H1 (cell line): ENCODE measurements at regions not wholly inside any gene's neighbourhood (a gene's known extent, or its start where the extent isn't known, plus 50 kb on each side); places are given as distances from the start of the nearest gene placed in this dataset.
A peak's percentile ranks its signal among the peaks of the same experiment; 100 is the strongest.

Experiments used
- CTCF ChIA-PET: fragments of 300-600 bp; sonication (Branson Sonifier 250); formaldehyde crosslinking; loops from one replicate; lab custom pipeline; 2021; ENCODE audit not compliant: partially characterized antibody; lab: Charles Lee
- POLR2A ChIA-PET: fragments of 300-600 bp; sonication (Branson Sonifier 250); formaldehyde crosslinking; loops from one replicate; lab custom pipeline; 2021; ENCODE audit warnings: inconsistent platforms; ENCODE audit not compliant: partially characterized antibody; lab: Charles Lee
- DNase-seq, 2 experiments: peaks; one replicate each; pipeline versions ENCODE4 v3.0.0 to v3.0.0-alpha.2; 2010 to 2022; ENCODE audit warnings: low spot score in 2 of 2, low read depth in 1 of 2, mixed read lengths in 1 of 2
- FAIRE-seq: peaks from 2 replicates; lab custom pipeline; 2011; peaks lifted over from hg19 to GRCh38; lab: Jason Lieb, UNC
- H2AFZ ChIP-seq: 2 replicates; pipeline ENCODE4 v1.8.1; 2012; ENCODE audit warnings: low read length, inconsistent platforms
- H2AK5ac ChIP-seq: 2 replicates; pipeline ENCODE4 v1.6.1; 2013; ENCODE audit warnings: low read depth, low read length
- H2BK120ac ChIP-seq: replicated peaks from 2 replicates; pipeline ENCODE3; 2013; ENCODE audit warnings: low read depth, low read length, inconsistent platforms
- H2BK12ac ChIP-seq: 2 replicates; pipeline ENCODE4 v1.6.1; 2013; ENCODE audit warnings: low read depth, low read length
- H2BK15ac ChIP-seq: 2 replicates; pipeline ENCODE4 v1.6.1; 2013; ENCODE audit warnings: low read length
- H2BK20ac ChIP-seq: 2 replicates; pipeline ENCODE4 v1.6.1; 2013; ENCODE audit warnings: low read length
- H2BK5ac ChIP-seq: 2 replicates; pipeline ENCODE4 v1.6.1; 2013; ENCODE audit warnings: low read depth, low read length
- H3K14ac ChIP-seq: 2 replicates; pipeline ENCODE4 v1.6.1; 2013; ENCODE audit warnings: inconsistent platforms; ENCODE audit not compliant: insufficient read length
- H3K18ac ChIP-seq: 2 replicates; pipeline ENCODE4 v1.6.1; 2013; ENCODE audit warnings: low read length; ENCODE audit errors: extremely low read depth
- H3K23ac ChIP-seq: 2 replicates; pipeline ENCODE4 v1.6.1; 2013; ENCODE audit warnings: inconsistent platforms; ENCODE audit not compliant: insufficient read length
- H3K23me2 ChIP-seq: 2 replicates; pipeline ENCODE4 v1.6.1; 2013; ENCODE audit warnings: low read depth, low read length
- H3K27ac ChIP-seq: 2 replicates; pipeline ENCODE4 v1.6.1; 2011; ENCODE audit warnings: low read depth, low read length, inconsistent platforms
- H3K27me3 ChIP-seq, 4 experiments: replicated peaks in 1 of 4; 1 replicate in 1 of 4; 2 replicates in 3 of 4; pipeline versions ENCODE4 v1.6.1 to v1.8.1; 2011 to 2013; ENCODE audit warnings: low read length in 3 of 4, mild to moderate bottlenecking in 3 of 4, inconsistent platforms in 2 of 4, mixed read lengths in 2 of 4, moderate library complexity in 1 of 4; ENCODE audit not compliant: control insufficient read depth in 3 of 4, insufficient read depth in 3 of 4; ENCODE audit errors: extremely low read depth in 1 of 4
- H3K36me3 ChIP-seq, 4 experiments: 2 replicates each; pipeline versions ENCODE4 v1.6.1 to v1.8.1; 2011 to 2013; ENCODE audit warnings: mild to moderate bottlenecking in 4 of 4, low read length in 3 of 4, moderate library complexity in 2 of 4, control low read depth in 1 of 4, inconsistent platforms in 1 of 4; ENCODE audit not compliant: insufficient read depth in 4 of 4, control insufficient read depth in 2 of 4
- H3K4ac ChIP-seq: replicated peaks from 2 replicates; pipeline ENCODE3; 2013; ENCODE audit warnings: low read length, low read depth, mixed read lengths, inconsistent platforms; ENCODE audit not compliant: insufficient read length
- H3K4me1 ChIP-seq, 4 experiments: replicated peaks in 1 of 4; 1 replicate in 1 of 4; 2 replicates in 3 of 4; pipeline versions ENCODE4 v1.6.1 to v1.8.1; 2011 to 2013; ENCODE audit warnings: low read length in 3 of 4, inconsistent platforms in 2 of 4, mixed read lengths in 1 of 4; ENCODE audit not compliant: insufficient read depth in 4 of 4, control insufficient read depth in 3 of 4
- H3K4me2 ChIP-seq, 2 experiments: 2 replicates each; pipeline versions ENCODE4 v1.6.1 to v1.8.1; 2011 to 2013; ENCODE audit warnings: low read depth in 2 of 2, low read length in 2 of 2, control low read depth in 1 of 2, inconsistent platforms in 1 of 2, mild to moderate bottlenecking in 1 of 2; ENCODE audit not compliant: insufficient read depth in 1 of 2
- H3K4me3 ChIP-seq, 4 experiments: fragments of 200-600, 300-600 bp in 1 of 4; sonication (generic), shearing (Covaris generic), sonication (Bioruptor Twin) in 1 of 4; 2 replicates each; pipeline versions ENCODE4 v1.5.1 to v1.8.1; 2011 to 2016; ENCODE audit warnings: low read length in 4 of 4, low read depth in 3 of 4, control low read depth in 2 of 4, inconsistent platforms in 2 of 4, mild to moderate bottlenecking in 2 of 4, mixed read lengths in 1 of 4, moderate library complexity in 1 of 4; ENCODE audit not compliant: insufficient read depth in 2 of 4; ENCODE audit errors: extremely low read depth in 1 of 4
- H3K56ac ChIP-seq: replicated peaks from 2 replicates; pipeline ENCODE3; 2013; ENCODE audit warnings: low read depth, mild to moderate bottlenecking, mixed read lengths, low read length, inconsistent platforms; ENCODE audit not compliant: insufficient read length
- H3K79me1 ChIP-seq: 2 replicates; pipeline ENCODE4 v1.6.1; 2013; ENCODE audit warnings: low read depth, low read length, control low read depth
- H3K79me2 ChIP-seq, 2 experiments: 2 replicates each; pipeline versions ENCODE4 v1.6.1 to v1.8.1; 2012 to 2013; ENCODE audit warnings: low read length in 2 of 2, mild to moderate bottlenecking in 2 of 2, inconsistent platforms in 1 of 2; ENCODE audit not compliant: insufficient read depth in 2 of 2, control insufficient read depth in 1 of 2
- H3K9ac ChIP-seq, 4 experiments: replicated peaks in 1 of 4; 1 replicate in 1 of 4; 2 replicates in 3 of 4; pipeline versions ENCODE4 v1.6.1 to v1.8.1; 2011 to 2013; ENCODE audit warnings: low read depth in 3 of 4, low read length in 3 of 4, control low read depth in 2 of 4, mild to moderate bottlenecking in 2 of 4, moderate library complexity in 2 of 4, inconsistent platforms in 1 of 4; ENCODE audit errors: extremely low read depth in 1 of 4
- H3K9me3 ChIP-seq, 2 experiments: 2 replicates each; pipeline versions ENCODE4 v1.6.1 to v1.8.1; 2012 to 2013; ENCODE audit warnings: mild to moderate bottlenecking in 2 of 2, moderate library complexity in 2 of 2, control low read depth in 1 of 2, inconsistent platforms in 1 of 2, low read depth in 1 of 2, low read length in 1 of 2, mixed read lengths in 1 of 2; ENCODE audit not compliant: insufficient read depth in 2 of 2
- H4K20me1 ChIP-seq, 2 experiments: replicated peaks in 1 of 2; 2 replicates each; pipeline versions ENCODE3 to v1.8.1; 2011 to 2013; ENCODE audit warnings: inconsistent platforms in 2 of 2, low read length in 2 of 2, mild to moderate bottlenecking in 1 of 2; ENCODE audit not compliant: insufficient read depth in 2 of 2, control insufficient read depth in 1 of 2
- H4K5ac ChIP-seq: 2 replicates; pipeline ENCODE4 v1.6.1; 2013; ENCODE audit warnings: low read length, low read depth, mixed read lengths, inconsistent platforms; ENCODE audit not compliant: insufficient read length
- H4K8ac ChIP-seq: 2 replicates; pipeline ENCODE4 v1.8.0; 2013; ENCODE audit warnings: mild to moderate bottlenecking, moderate library complexity, low read length, inconsistent platforms; ENCODE audit not compliant: insufficient read depth; ENCODE audit errors: extremely low read depth
- H4K91ac ChIP-seq: replicated peaks from 2 replicates; pipeline ENCODE3; 2013; ENCODE audit warnings: low read length, mixed read lengths, inconsistent platforms; ENCODE audit not compliant: insufficient read length
- BCL11A ChIP-seq, 2 experiments: IDR thresholded peaks; one replicate each; pipeline ENCODE4 v1.6.1; 2011; ENCODE audit warnings: low read depth in 2 of 2, low read length in 2 of 2, mild to moderate bottlenecking in 2 of 2
- CEBPB ChIP-seq: IDR thresholded peaks from 2 replicates; pipeline ENCODE4 v1.6.1; 2012; ENCODE audit warnings: low read depth, low read length
- NRF1 ChIP-seq: IDR thresholded peaks from 2 replicates; pipeline ENCODE4 v1.6.1; 2011; ENCODE audit warnings: mild to moderate bottlenecking, low read depth, low read length, improper control_type of control experiment
- PHF8 ChIP-seq: fragments of 200-600 bp; sonication (generic); conservative IDR thresholded peaks from 2 replicates; pipeline ENCODE4 v1.7.1; 2012; ENCODE audit warnings: low read depth, mild to moderate bottlenecking, inconsistent platforms, low read length, moderate library complexity
- RBBP5 ChIP-seq: IDR thresholded peaks from 2 replicates; pipeline ENCODE4 v1.7.1; 2012; ENCODE audit warnings: low read depth, mild to moderate bottlenecking, inconsistent platforms, low read length, moderate library complexity, borderline replicate concordance
- SP1 ChIP-seq: IDR thresholded peaks from 2 replicates; pipeline ENCODE4 v1.6.1; 2011; ENCODE audit warnings: low read depth, low read length
- ZNF274 ChIP-seq: IDR thresholded peaks from 2 replicates; pipeline ENCODE4 v1.7.0; 2012; ENCODE audit warnings: low read length, borderline replicate concordance; ENCODE audit errors: extremely low read depth
- WGBS, 2 experiments: shearing (Covaris generic) in 1 of 2; methylation state at CpG; one replicate each; pipeline versions ENCODE4 v1.1.6 to v1.1.7; 2013 to 2015; ENCODE audit warnings: low lambda C conversion rate in 2 of 2, mixed read lengths in 2 of 2, inconsistent platforms in 1 of 2, low coverage in 1 of 2, missing lambda C conversion rate in 1 of 2; ENCODE audit not compliant: insufficient replicate concordance in 2 of 2, insufficient coverage in 1 of 2, insufficient read length in 1 of 2; ENCODE audit errors: extremely low coverage in 1 of 2, missing lambda C conversion rate in 1 of 2; 5-methylcytosine and 5-hydroxymethylcytosine counted together

DNA sequence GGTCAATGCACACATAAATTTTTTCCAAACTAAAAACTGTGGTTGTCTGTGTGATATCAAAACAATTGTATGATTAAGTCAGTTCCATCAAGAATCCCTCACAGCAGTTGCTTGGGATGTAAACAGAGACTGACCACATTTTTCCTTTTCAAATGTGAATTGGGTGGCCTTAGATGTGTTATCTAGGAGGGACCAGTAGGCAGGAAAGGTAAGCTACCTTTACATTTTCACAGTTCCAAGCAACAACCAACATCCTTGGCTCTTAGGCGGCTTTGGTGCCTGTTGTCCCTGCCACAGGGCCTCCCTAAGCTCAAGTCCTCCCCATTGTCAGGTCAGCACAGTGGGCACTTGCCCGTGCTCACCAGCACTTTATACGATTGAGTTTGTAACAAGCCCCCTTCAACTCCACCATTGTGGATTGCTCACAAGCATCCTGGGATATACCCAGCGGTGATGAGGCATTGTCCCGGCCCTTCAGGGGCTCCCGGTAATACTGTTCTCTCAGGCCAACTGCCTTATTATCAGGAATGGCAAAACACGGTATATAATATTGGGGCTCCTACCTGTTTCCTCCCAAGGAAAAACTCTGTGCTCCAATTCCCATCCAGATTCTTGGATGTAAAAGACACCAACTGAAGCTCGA is 114.9 kb upstream of the ANKRD1 start:
- no peaks in the 10 kb centered on the region for H3K79me2 ChIP-seq
- no peaks in the 10 kb centered on the region for H3K27me3 ChIP-seq
- H3K23ac ChIP-seq = no peak overlapping the region
- H4K8ac ChIP-seq = no peak overlapping the region
- ChIA-PET POLR2A (no interaction called here), CTCF (interaction anchor here (0.9 to 3.0 kb wide), 9 partner anchors 11 to 263 kb away, joined by 3 to 18 read pairs (median 4); partner anchors contain the start of gene ANKRD1)
- H2AK5ac ChIP-seq = no peak overlapping the region
- H3K9ac ChIP-seq = no peak overlapping the region
- H2BK12ac ChIP-seq = no peak overlapping the region
- no peak overlapping the region for H3K14ac ChIP-seq
- no peak overlapping the region for H3K4ac ChIP-seq
- WGBS, 2 experiments = 74% methylated on average over 8 of the region's 8 CpGs; no CpG with 5 or more reads in 1 of the 2 experiments
- no peaks in the 10 kb centered on the region for H3K23me2 ChIP-seq
- H3K56ac ChIP-seq = no peak overlapping the region
- no peak overlapping the region for H2BK5ac ChIP-seq
- peak overlapping the region; percentile 23 to 45; a peak in 1 of 4 replicates for H3K4me2 ChIP-seq
- DNase-seq (no peak), FAIRE-seq (no peak)
- no peak overlapping the region for H2BK20ac ChIP-seq
- H3K36me3 ChIP-seq = no peaks in the 10 kb centered on the region
- TF ChIP-seq PHF8 (no peak), ZNF274 (no peak), RBBP5 (no peak), BCL11A (IDR thresholded peaks at IDR 0.05; ENCODE audit: low read depth in 2 of 2, low read length in 2 of 2) (no peak), NRF1 (no peak), SP1 (no peak), CEBPB (no peak)
- no peaks in the 10 kb centered on the region for H4K20me1 ChIP-seq
- no peak overlapping the region for H4K91ac ChIP-seq
- 0 out of 2 replicates have a peak overlapping the region, but pooled peaks have one; percentile 8 for H2AFZ ChIP-seq
- H3K9me3 ChIP-seq = no peaks in the 10 kb centered on the region
- no peak overlapping the region for H2BK15ac ChIP-seq
- H3K4me3 ChIP-seq = no peak overlapping the region
- H2BK120ac ChIP-seq = no peak overlapping the region
- H4K5ac ChIP-seq = no peak overlapping the region
- no peaks in the 10 kb centered on the region for H3K79me1 ChIP-seq
- no peak overlapping the region for H3K27ac ChIP-seq
- no peak overlapping the region for H3K18ac ChIP-seq
- peaks cover 0 to 9% (median 4%) of the 10 kb centered on the region in 4 experiments; a peak in 4 of 7 replicates for H3K4me1 ChIP-seq
